HG03460 (cell line): ENCODE measurements at regions not wholly inside any gene's neighbourhood (a gene's known extent, or its start where the extent isn't known, plus 50 kb on each side); places are given as distances from the start of the nearest gene placed in this dataset.
"Not testable (repeated sequence)": the region's sequence is repeated elsewhere in the genome, so short reads cannot be mapped to it uniquely, and the experiment has no call there.

Experiments used
- ATAC-seq: cut with Tn5 transposase; IDR thresholded peaks from one replicate; pipeline ENCODE4 v1.9.1; 2021; ENCODE audit not compliant: unreplicated experiment

GRCh38 chr7:120052884-120053382, 220.0 kb upstream of the KCND2 start:
- no peak for ATAC-seq

GRCh38 chr7:120053390-120053961, 219.5 kb upstream of the KCND2 start:
- ATAC-seq, result no peak

- ATAC-seq, result no peak
Observed at GRCh38 chr7:120054376-120055100, 218.4 kb upstream of the KCND2 start.

- no peak for ATAC-seq
Observed at GRCh38 chr7:120055300-120055699, 217.7 kb upstream of the KCND2 start.

GRCh38 chr7:120056227-120056626, 216.7 kb upstream of the KCND2 start:
- ATAC-seq, result no peak

- ATAC-seq, result no peak
Observed at GRCh38 chr7:120059641-120060040, 213.3 kb upstream of the KCND2 start.

- no peak for ATAC-seq
Observed at GRCh38 chr7:120060281-120060680, 212.7 kb upstream of the KCND2 start.

GRCh38 chr7:120060875-120061274, 212.1 kb upstream of the KCND2 start:
- no peak for ATAC-seq

- ATAC-seq, result no peak
Observed at GRCh38 chr7:120064565-120064964, 208.4 kb upstream of the KCND2 start.

- ATAC-seq, result not testable (repeated sequence)
Observed at GRCh38 chr7:120066898-120067297, 206.1 kb upstream of the KCND2 start.

GRCh38 chr7:120070201-120070600, 202.8 kb upstream of the KCND2 start:
- no peak for ATAC-seq

GRCh38 chr7:120077777-120078176, 195.2 kb upstream of the KCND2 start:
- no peak for ATAC-seq

- ATAC-seq, result no peak
Observed at GRCh38 chr7:120079022-120079421, 194.0 kb upstream of the KCND2 start.

- ATAC-seq, result no peak
Observed at GRCh38 chr7:120079704-120080103, 193.3 kb upstream of the KCND2 start.

GRCh38 chr7:120086468-120086867, 186.5 kb upstream of the KCND2 start:
- ATAC-seq, result not testable (repeated sequence)

GRCh38 chr7:120089968-120090367, 183.0 kb upstream of the KCND2 start:
- no peak for ATAC-seq

GRCh38 chr7:120091807-120092206, 181.2 kb upstream of the KCND2 start:
- no peak for ATAC-seq

- ATAC-seq, result no peak
Observed at GRCh38 chr7:120097020-120097419, 176.0 kb upstream of the KCND2 start.

GRCh38 chr7:120097774-120098173, 175.2 kb upstream of the KCND2 start:
- ATAC-seq, result no peak

- ATAC-seq, result no peak
Observed at GRCh38 chr7:120108376-120108775, 164.6 kb upstream of the KCND2 start.

GRCh38 chr7:120110169-120110568, 162.8 kb upstream of the KCND2 start:
- no peak for ATAC-seq

GRCh38 chr7:120114626-120115025, 158.3 kb upstream of the KCND2 start:
- no peak for ATAC-seq

- ATAC-seq, result no peak
Observed at GRCh38 chr7:120123528-120123927, 149.4 kb upstream of the KCND2 start.
